HG03025 (cell line): ENCODE measurements at regions not wholly inside any gene's neighbourhood (a gene's known extent, or its start where the extent isn't known, plus 50 kb on each side); places are given as distances from the start of the nearest gene placed in this dataset.
"Not testable (repeated sequence)": the region's sequence is repeated elsewhere in the genome, so short reads cannot be mapped to it uniquely, and the experiment has no call there.

Experiments
- ATAC-seq: cut with Tn5 transposase; IDR thresholded peaks from one replicate; pipeline ENCODE4 v1.9.1; 2021; ENCODE audit warnings: mild to moderate bottlenecking, moderate library complexity; ENCODE audit not compliant: unreplicated experiment, low FRiP score

GRCh38 chr4:97262769-97263168, 880.5 kb downstream of the STPG2 start:
- no peak for ATAC-seq

DNA sequence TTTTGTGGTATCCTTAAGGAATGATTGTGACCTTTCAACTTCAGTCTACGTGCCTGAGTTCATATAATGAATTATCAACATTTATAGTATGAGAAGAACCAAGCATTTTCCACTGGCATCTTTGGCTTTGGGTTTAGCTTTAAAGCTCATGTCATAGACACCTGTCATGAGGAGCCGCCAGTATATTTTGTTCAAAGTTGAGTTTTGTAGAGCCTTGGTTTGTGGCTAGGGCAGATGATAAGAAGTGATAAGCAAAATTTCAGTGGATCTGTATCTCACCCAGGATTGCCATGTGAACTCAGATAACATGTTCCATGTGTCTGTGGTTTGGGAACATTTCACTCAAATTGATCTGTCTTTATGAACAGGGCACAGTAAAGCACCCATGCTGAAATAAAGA, 873.2 kb downstream of the STPG2 start:
- no peak for ATAC-seq

DNA sequence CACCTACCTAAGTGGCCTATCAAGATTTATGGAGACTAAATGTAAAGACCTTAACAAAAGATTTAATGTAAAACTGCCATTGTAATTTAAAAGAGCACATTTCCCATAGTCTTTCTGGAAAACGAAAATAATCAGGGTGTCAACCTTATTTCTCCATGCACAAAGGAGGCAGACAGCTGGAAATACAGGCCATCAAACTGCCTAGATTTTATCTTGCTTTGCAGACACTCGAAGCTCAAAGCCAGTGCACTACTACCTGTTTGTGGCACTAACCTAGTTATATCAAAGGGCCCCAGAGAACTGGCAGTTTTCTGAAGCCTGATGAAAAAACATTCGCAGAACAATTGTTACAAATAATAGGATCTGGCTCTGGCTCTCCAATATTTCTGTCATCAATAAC, 863.9 kb downstream of the STPG2 start:
- no peak for ATAC-seq

GRCh38 chr4:97300561-97300960, 842.7 kb downstream of the STPG2 start:
- ATAC-seq, result no peak

DNA sequence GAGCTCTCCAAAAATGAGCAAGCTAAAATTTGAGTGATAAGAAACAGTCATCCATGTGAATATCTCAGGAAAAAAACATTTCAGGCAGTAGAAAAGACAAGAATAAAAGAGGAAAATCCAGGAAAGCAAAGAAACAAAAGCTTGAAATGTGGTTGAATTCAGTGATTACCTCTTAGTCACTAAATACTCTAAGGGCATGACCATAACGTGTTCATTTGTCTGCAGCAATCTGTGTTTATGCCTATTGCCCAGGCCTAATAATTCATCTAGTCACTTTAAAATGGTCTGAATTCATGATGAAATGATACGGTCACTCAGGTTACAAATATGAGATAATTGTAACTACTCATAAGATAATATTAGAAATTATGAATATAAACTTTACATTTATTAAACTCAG, 837.9 kb downstream of the STPG2 start:
- no peak for ATAC-seq

DNA sequence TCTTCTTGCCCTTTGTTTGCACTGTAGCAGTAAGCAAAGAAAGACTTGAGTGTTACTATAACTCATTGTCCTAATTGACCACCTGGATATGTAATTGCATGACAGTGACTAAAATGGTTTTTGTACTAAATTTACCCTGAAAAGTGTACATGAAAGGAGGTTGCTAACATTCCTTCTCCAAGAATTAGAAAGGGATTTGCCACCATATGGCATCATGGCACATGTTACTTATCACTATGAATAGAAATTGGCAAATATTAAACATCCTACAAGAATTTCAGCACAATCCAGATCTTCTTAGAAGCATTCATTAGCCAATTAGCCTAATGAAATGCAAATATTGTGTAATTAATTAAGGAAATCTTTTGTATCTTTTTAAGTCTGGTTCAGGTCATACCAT, 834.2 kb downstream of the STPG2 start:
- ATAC-seq, result no peak

GRCh38 chr4:97317201-97317600, 826.1 kb downstream of the STPG2 start:
- ATAC-seq, result no peak

GRCh38 chr4:97317671-97318070, 825.6 kb downstream of the STPG2 start:
- no peak for ATAC-seq

GRCh38 chr4:97325751-97326150, 817.5 kb downstream of the STPG2 start:
- not testable (repeated sequence) for ATAC-seq

DNA sequence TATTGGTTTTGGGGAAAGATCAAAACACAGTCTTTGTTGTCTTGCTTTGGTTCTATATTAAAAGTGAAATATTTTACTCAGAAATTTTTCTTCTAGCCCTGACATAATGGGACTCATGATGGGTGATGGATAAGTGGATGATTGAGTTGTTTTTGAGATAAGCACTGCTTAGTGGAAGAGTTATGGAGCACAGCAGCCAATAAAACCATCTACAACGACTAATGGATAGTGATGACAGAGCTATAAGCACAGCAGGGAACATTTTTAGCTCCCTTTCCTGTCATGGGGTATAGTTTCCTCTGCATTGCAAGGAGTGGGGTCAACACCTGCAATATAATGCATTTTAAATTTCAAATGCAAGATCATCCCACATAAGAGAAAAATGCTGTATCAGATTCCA, 812.4 kb downstream of the STPG2 start:
- ATAC-seq, result no peak

- ATAC-seq, result no peak
These were observed 808.9 kb downstream of the STPG2 start for GRCh38 chr4:97334348-97334747.

DNA sequence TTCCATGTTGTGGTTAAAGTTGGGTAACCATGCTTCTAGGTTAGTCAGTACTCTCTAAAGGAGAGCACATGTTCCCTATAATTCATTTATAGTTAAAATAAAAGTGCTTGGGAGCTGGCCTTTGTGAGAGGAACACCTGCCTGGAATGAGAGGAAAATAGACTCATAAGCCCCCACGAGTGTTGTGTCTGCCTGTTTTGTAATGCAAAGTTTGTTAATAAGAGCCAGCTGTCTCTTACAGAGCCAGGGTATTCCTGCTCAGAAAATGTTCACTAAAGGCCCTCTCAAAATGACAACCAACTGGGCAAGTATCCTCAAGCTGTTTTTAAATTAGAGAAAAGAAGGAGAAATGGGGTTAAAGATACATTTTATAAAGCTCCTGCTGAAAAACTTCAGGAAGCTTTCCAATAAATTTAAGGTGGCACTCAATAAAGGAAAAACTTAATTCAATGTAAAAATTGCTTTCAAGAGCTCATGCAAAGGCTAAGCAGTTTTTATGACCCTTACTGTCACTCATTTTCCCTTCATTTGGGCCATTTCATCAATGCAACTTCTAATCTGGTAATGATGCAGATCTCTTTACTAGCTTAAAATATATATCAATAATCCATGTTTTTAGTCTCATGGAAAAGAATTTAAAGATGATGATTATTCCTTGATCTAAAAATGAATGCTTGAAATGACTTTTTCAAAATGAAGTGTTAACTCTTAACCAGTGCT, 793.6 kb downstream of the STPG2 start:
- no peak for ATAC-seq

- no peak for ATAC-seq
These were observed 789.4 kb downstream of the STPG2 start for GRCh38 chr4:97353876-97354275.

DNA sequence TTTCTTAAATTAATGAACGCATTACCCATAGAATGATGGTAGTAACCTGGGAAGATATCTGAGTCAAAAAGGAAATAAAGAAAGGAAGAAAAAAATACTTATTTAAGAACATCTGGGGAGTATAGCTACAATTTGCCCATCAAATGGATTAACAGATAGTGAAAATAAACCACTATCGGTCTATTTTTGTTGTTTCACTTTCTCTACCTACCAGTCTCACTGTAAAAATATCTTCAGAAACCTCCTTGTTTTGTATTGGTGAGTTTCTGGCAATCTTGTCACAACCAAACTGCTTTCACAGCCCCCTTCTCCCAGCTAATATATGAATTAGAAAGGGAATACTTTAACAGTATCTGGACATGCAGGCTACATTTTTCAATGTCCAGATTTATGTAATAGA, 783.5 kb downstream of the STPG2 start:
- no peak for ATAC-seq

- no peak for ATAC-seq
These were observed 782.5 kb downstream of the STPG2 start for GRCh38 chr4:97360733-97361132.

GRCh38 chr4:97367878-97368277, 775.4 kb downstream of the STPG2 start:
- ATAC-seq, result no peak

DNA sequence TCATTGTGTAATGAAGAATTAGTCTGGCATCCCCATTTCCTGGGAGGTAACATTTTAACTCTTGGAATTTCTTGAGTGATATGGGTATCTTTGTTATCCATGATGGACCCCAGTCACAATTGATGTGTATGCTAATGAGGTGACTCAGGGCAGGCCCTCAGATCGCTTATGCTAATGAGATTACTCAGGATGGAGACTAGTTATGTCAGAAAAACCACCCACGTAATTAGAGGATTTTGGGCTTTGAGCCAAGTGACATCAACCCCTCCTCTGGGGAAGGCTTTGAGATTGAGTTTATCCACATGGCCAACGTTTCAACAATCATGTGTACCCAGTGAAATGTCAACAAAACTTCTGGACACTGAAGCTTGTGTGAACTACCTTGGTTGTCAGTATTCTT, 772.7 kb downstream of the STPG2 start:
- no peak for ATAC-seq

DNA sequence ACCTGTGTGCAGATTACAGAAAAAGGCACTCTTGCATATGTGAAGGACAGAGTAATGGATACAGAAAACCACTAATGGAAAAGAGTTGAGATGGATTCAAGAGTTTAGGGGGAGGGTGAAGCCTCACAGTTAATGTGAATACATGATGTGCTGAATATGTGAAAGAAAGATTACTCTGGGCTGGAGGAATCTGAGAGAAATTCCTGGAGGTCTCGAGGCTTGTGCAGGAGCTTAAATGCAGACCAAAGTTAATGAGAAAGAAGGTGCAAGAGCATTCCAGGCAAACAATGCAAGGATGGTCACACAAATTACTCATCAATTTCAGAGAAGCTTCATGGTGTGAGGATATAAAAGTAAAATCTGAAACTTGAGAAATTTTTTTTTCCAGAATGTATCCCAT, 768.8 kb downstream of the STPG2 start:
- no peak for ATAC-seq

- no peak for ATAC-seq
These were observed 756.3 kb downstream of the STPG2 start for GRCh38 chr4:97386969-97387368.

GRCh38 chr4:97394653-97395052, 748.6 kb downstream of the STPG2 start:
- ATAC-seq, result no peak

DNA sequence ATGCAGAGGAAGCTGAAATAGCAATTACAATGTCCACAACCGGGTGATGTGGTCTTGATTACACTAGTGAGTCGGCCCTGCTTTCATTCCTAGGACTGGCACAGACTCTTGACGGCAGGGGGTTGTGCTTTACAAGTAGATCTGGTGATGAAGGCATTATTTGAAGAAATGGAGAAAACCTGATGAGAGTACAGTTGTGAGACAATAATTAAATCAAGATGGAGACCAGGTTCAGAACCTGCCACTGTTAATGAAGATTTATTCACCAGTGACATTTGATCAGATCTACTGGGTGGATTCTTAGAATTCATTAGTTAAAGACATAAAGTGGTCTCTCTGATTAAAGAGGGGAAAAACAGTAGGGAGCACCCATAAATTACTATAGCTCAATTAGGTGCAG, 747.2 kb downstream of the STPG2 start:
- ATAC-seq, result no peak

GRCh38 chr4:97396605-97397004, 746.7 kb downstream of the STPG2 start:
- no peak for ATAC-seq
